Keratinocyte (primary cell): ENCODE measurements at regions not wholly inside any gene's neighbourhood (a gene's known extent, or its start where the extent isn't known, plus 50 kb on each side); places are given as distances from the start of the nearest gene placed in this dataset.
A peak's percentile ranks its signal among the peaks of the same experiment; 100 is the strongest.
"Not testable (repeated sequence)": the region's sequence is repeated elsewhere in the genome, so short reads cannot be mapped to it uniquely, and the experiment has no call there.

Experiments
- DNase-seq: peaks from one replicate; pipeline ENCODE4 v3.0.0-alpha.2; 2011; ENCODE audit warnings: low read depth, missing footprints, low spot score
- FAIRE-seq: peaks from 2 replicates; lab custom pipeline; 2011; peaks lifted over from hg19 to GRCh38; lab: Jason Lieb, UNC
- H2AFZ ChIP-seq: 2 replicates; pipeline ENCODE4 v1.6.0; 2012; ENCODE audit warnings: low read length, control low read depth, inconsistent platforms; ENCODE audit not compliant: control insufficient read depth
- H3K27ac ChIP-seq: 2 replicates; pipeline ENCODE4 v1.5.1; 2011; ENCODE audit warnings: low read length; ENCODE audit not compliant: control insufficient read depth, insufficient read depth
- H3K27me3 ChIP-seq: 3 replicates; pipeline ENCODE4 v1.6.0; 2011; ENCODE audit warnings: low read length; ENCODE audit not compliant: control insufficient read depth, insufficient read depth; ENCODE audit errors: extremely low read depth
- H3K36me3 ChIP-seq, 2 experiments: 2 replicates in 1 of 2; 3 replicates in 1 of 2; pipeline ENCODE4 v1.5.1; 2011; ENCODE audit warnings: low read length in 2 of 2, mild to moderate bottlenecking in 1 of 2; ENCODE audit not compliant: control insufficient read depth in 2 of 2, insufficient read depth in 2 of 2; ENCODE audit errors: extremely low read depth in 1 of 2
- H3K4me1 ChIP-seq: 3 replicates; pipeline ENCODE4 v1.5.1; 2011; ENCODE audit warnings: low read length; ENCODE audit not compliant: control insufficient read depth, insufficient read depth; ENCODE audit errors: extremely low read depth
- H3K4me2 ChIP-seq: 3 replicates; pipeline ENCODE4 v1.6.0; 2011; ENCODE audit warnings: low read depth, low read length; ENCODE audit not compliant: control insufficient read depth, insufficient read depth; ENCODE audit errors: extremely low read depth
- H3K4me3 ChIP-seq, 3 experiments: fragments of 200-600 bp in 1 of 3; sonication (generic) in 1 of 3; 2 replicates in 2 of 3; 3 replicates in 1 of 3; pipeline ENCODE4 v1.5.1; 2011 to 2016; ENCODE audit warnings: low read length in 3 of 3, mild to moderate bottlenecking in 3 of 3, control low read depth in 2 of 3, inconsistent platforms in 1 of 3, low read depth in 1 of 3, mixed read lengths in 1 of 3, mixed run types in 1 of 3, moderate library complexity in 1 of 3; ENCODE audit not compliant: control insufficient read depth in 2 of 3, insufficient read depth in 2 of 3; ENCODE audit errors: extremely low read depth in 1 of 3
- H3K79me2 ChIP-seq: 2 replicates; pipeline ENCODE4 v1.6.0; 2012; ENCODE audit warnings: low read length; ENCODE audit not compliant: control insufficient read depth, insufficient read depth
- H3K9ac ChIP-seq: 3 replicates; pipeline ENCODE4 v1.6.0; 2011; ENCODE audit warnings: low read length; ENCODE audit not compliant: control insufficient read depth, insufficient read depth; ENCODE audit errors: extremely low read depth
- H3K9me1 ChIP-seq: 3 replicates; pipeline ENCODE4 v1.6.0; 2011; ENCODE audit warnings: low read length; ENCODE audit not compliant: control insufficient read depth, insufficient read depth; ENCODE audit errors: extremely low read depth
- H3K9me3 ChIP-seq: 2 replicates; pipeline ENCODE4 v1.5.1; 2012; ENCODE audit warnings: low read depth, low read length; ENCODE audit not compliant: control insufficient read depth
- H4K20me1 ChIP-seq: 3 replicates; pipeline ENCODE4 v1.6.0; 2011; ENCODE audit warnings: low read length; ENCODE audit not compliant: control insufficient read depth, insufficient read depth; ENCODE audit errors: extremely low read depth
- EZH2 ChIP-seq: IDR thresholded peaks from one replicate; pipeline ENCODE4 v1.6.1; 2012; ENCODE audit warnings: inconsistent platforms, mild to moderate bottlenecking, low read length, moderate library complexity
- dilution Hi-C: fragments of 300-500 bp; cut with MboI; formaldehyde crosslinking; loops from one replicate; pipeline ENCODE4 v1.7.0; 2020; ENCODE audit warnings: low sequenced_read_pairs; ENCODE audit not compliant: extremely low pct_ligation_motif_present
- TF ChIP-seq, protein P1 (sequence below), 3 experiments: IDR thresholded peaks in 1 of 3; conservative IDR thresholded peaks in 1 of 3; optimal IDR thresholded peaks in 1 of 3; 2 replicates in 2 of 3; 3 replicates in 1 of 3; pipeline versions ENCODE3 to v1.5.1; 2011; ENCODE audit warnings: low read length in 3 of 3, mild to moderate bottlenecking in 3 of 3, moderate library complexity in 2 of 3, control low read depth in 1 of 3, inconsistent platforms in 1 of 3; ENCODE audit not compliant: insufficient read depth in 2 of 3; ENCODE audit errors: extremely low read depth in 1 of 3

GRCh38 chr7:136116186-136116585, 139.0 kb upstream of the MTPN start:
- no peaks in the 10 kb centered on the region for H3K4me1 ChIP-seq
- no peak overlapping the region for H3K4me2 ChIP-seq
- no peaks in the 10 kb centered on the region for H4K20me1 ChIP-seq
- no peaks in the 10 kb centered on the region for H3K27me3 ChIP-seq
- H3K36me3 ChIP-seq = no peaks in the 10 kb centered on the region
- H3K79me2 ChIP-seq = no peaks in the 10 kb centered on the region
- H3K9me3 ChIP-seq = no peaks in the 10 kb centered on the region
- no peak for TF ChIP-seq EZH2
- TF ChIP-seq, protein P1, sequence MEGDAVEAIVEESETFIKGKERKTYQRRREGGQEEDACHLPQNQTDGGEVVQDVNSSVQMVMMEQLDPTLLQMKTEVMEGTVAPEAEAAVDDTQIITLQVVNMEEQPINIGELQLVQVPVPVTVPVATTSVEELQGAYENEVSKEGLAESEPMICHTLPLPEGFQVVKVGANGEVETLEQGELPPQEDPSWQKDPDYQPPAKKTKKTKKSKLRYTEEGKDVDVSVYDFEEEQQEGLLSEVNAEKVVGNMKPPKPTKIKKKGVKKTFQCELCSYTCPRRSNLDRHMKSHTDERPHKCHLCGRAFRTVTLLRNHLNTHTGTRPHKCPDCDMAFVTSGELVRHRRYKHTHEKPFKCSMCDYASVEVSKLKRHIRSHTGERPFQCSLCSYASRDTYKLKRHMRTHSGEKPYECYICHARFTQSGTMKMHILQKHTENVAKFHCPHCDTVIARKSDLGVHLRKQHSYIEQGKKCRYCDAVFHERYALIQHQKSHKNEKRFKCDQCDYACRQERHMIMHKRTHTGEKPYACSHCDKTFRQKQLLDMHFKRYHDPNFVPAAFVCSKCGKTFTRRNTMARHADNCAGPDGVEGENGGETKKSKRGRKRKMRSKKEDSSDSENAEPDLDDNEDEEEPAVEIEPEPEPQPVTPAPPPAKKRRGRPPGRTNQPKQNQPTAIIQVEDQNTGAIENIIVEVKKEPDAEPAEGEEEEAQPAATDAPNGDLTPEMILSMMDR (optimal IDR thresholded peaks at IDR 0.05 in 1 of 3, IDR thresholded peaks at IDR 0.05 in 1 of 3, conservative IDR thresholded peaks at IDR 0.05 in 1 of 3; ENCODE audit: extremely low read depth in 1 of 3, insufficient read depth in 2 of 3, low read length in 3 of 3) = no peak
- no peaks in the 10 kb centered on the region for H3K9me1 ChIP-seq
- no peak overlapping the region for H2AFZ ChIP-seq
- H3K9ac ChIP-seq = no peak overlapping the region
- FAIRE-seq (no peak), DNase-seq (no peak)
- no peak overlapping the region for H3K27ac ChIP-seq
- H3K4me3 ChIP-seq = no peak overlapping the region
- dilution Hi-C loops = no loop called here

DNA sequence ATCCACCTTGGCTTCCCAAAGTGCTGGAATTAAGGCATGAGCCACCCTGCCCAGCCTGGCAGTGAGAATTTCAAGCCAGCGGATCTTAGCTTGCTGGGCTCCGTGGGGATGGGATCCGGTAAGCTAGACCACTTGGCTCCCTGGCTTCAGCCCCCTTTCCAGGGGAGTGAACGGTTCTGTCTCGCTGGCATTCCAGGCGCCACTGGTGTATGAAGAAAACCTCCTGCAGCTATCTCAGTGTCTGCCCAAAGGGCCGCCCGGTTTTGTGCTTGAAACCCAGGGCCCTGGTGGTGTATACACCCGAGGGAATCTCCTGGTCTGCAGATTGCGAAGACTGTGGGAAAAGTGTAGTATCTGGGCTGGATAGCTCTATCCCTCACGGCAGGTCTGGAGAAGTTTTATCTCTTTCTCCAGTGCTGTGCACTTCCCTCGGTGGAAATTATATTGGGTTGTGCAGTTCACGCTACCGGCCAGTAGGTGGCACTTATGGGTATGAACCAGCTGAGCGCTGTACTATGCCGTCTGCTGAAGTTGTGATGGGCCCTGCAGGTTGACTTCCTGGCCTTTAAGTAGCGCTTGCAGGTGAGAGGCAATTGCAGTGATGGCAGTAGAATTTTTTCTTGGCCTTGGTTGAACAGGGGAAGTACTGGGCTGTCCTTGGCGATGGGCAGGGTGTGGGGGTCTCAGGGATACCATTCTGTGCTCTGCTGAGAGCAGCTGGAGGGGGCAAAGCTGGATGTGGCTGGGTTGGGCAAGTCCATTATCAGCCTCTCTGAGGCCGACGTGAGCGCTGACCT, 138.0 kb upstream of the MTPN start:
- no peak for FAIRE-seq
- H3K9me1 ChIP-seq = no peaks in the 10 kb centered on the region

GRCh38 chr7:136114467-136114866, 137.3 kb upstream of the MTPN start:
- H3K79me2 ChIP-seq, H3K4me3 ChIP-seq, H2AFZ ChIP-seq, FAIRE-seq, H3K9me1 ChIP-seq, H3K27me3 ChIP-seq, H3K9ac ChIP-seq, H3K9me3 ChIP-seq, H3K36me3 ChIP-seq, dilution Hi-C loops, H3K4me2 ChIP-seq, DNase-seq, H4K20me1 ChIP-seq, H3K4me1 ChIP-seq, H3K27ac ChIP-seq: not testable (repeated sequence)

More for the DNA sequence above, 138.0 kb upstream of the MTPN start:
- Histone ChIP-seq H3K4me2 (no peak overlapping the region), H4K20me1 (no peaks in the 10 kb centered on the region), H3K9me3 (no peaks in the 10 kb centered on the region), H3K36me3 (no peaks in the 10 kb centered on the region), H3K9ac (no peak overlapping the region), H3K27me3 (no peaks in the 10 kb centered on the region), H3K79me2 (no peaks in the 10 kb centered on the region), H2AFZ (no peak overlapping the region), H3K4me3 (no peak overlapping the region), H3K4me1 (no peaks in the 10 kb centered on the region), H3K27ac (no peak overlapping the region)
- dilution Hi-C loops = no loop called here
- TF ChIP-seq EZH2 = no peak
- TF ChIP-seq, protein P1 (optimal IDR thresholded peaks at IDR 0.05 in 1 of 3, IDR thresholded peaks at IDR 0.05 in 1 of 3, conservative IDR thresholded peaks at IDR 0.05 in 1 of 3; ENCODE audit: extremely low read depth in 1 of 3, insufficient read depth in 2 of 3, low read length in 3 of 3) = peak; percentile 64 to 76 (median 68)
- DNase-seq = no peak

DNA sequence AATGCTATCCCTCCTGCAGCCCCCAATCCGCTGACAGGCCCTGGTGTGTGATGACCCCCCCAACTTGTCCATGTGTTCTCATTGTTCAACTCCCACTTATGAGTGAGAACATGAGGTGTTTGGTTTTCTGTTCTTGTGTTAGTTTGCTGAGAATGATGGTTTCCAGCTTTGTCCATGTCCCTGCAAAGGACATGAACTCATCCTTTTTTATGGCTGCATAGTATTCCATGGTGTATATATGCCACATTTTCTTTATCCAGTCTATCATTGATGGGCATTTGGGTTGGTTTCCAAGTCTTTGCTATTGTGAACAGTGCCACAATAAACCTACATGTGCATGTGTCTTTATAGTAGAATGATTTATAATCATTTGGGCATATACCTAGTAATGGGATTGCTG, 131.9 kb upstream of the MTPN start:
- H3K36me3 ChIP-seq, H3K79me2 ChIP-seq, H2AFZ ChIP-seq, H3K4me3 ChIP-seq, DNase-seq, H3K4me2 ChIP-seq, H3K27ac ChIP-seq, dilution Hi-C loops, H3K9me3 ChIP-seq, H3K4me1 ChIP-seq, FAIRE-seq, H3K9me1 ChIP-seq, H3K27me3 ChIP-seq, H4K20me1 ChIP-seq, H3K9ac ChIP-seq: not testable (repeated sequence)
